ENCODE measurements at regions not wholly inside any gene's neighbourhood (a gene's known extent, or its start where the extent isn't known, plus 50 kb on each side); places are given as distances from the start of the nearest gene placed in this dataset.
A peak's percentile ranks its signal among the peaks of the same experiment; 100 is the strongest.
"Not testable (repeated sequence)": the region's sequence is repeated elsewhere in the genome, so short reads cannot be mapped to it uniquely, and the experiment has no call there.

DNA sequence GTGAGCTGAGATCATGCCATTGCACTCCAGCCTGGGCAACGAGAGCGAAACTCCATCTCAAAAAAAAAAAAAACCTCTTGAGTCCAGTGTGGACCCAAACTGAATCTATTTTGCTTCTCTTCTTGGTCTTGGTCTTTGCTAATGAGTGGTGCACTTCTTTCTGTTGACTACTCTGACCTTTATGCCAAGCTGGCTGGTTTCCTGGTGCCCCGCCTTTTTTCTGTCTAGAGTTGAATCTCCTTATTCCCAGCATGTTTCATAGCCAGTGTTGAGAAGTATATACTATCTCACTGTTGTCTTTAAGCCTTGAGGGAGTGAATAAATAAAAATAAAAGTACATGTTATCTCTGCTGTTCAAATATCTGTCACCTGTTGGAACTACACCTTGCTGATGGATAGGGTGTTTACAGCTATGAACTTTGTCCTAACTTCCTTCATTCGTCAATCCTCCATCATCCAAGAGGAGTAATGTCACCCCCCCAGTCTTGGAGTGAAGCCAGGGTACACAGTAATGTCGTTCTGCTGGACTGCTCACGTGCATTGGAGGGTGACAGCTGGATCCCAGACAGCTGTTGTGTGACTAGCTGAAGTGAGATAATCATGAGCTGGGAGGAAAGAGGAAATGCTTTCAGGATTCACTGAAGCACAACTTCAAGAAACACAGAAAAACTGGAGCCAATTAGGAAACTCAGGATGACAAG is 99.3 kb upstream of the PRKG2 start:
- peak; percentile 76 to 91 (median 86) for DNase-seq
- TF ChIP-seq POLR2A (IDR thresholded peaks at IDR 0.05) = no peak
- TF ChIP-seq CTCF (IDR thresholded peaks at IDR 0.05) = no peak
- Histone ChIP-seq H3K27ac (peak overlapping the region in 3 of 4 donors; percentile 35 to 64 (median 58)), H3K36me3 (replicated peaks in 1 of 2; ENCODE audit: insufficient read depth in 1 of 2, low read depth in 2 of 2) (no peaks in the 10 kb centered on the region), H3K4me3 (no peak overlapping the region), H3K9me3 (no peaks in the 10 kb centered on the region), H3K4me1 (peaks cover 15% of the 10 kb centered on the region), H3K27me3 (no peaks in the 10 kb centered on the region)
- ATAC-seq = peak; percentile 89
- intact Hi-C loops (cut with DNase I) = no loop called here
- 39 to 40% methylated on average over 6 of the region's 6 CpGs for WGBS, 2 donors

DNA sequence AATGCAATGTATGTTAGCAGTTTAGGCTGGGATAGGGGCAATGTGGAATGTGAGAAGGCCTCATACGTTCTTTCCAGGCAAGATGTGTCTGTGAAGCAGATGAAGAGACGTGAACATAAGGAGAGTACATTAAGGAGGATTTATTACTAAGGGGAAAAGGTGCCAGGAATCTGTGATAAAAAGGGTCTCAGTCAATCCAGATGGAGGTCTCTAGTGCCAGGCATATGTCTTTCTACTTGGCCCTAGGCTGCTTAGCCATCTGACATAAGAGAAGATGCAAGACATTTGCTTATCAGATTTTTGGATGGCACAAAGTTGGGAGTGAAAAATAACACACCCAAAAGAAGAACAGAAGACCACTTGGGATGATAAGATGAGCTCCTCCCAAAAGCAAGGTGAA is 93.0 kb upstream of the PRKG2 start:
- DNase-seq (no peak), ATAC-seq (no peak)
- Histone ChIP-seq H3K27ac (no peak overlapping the region), H3K36me3 (replicated peaks in 1 of 2; ENCODE audit: insufficient read depth in 1 of 2, low read depth in 2 of 2) (no peaks in the 10 kb centered on the region), H3K9me3 (no peaks in the 10 kb centered on the region), H3K27me3 (no peaks in the 10 kb centered on the region), H3K4me1 (no peaks in the 10 kb centered on the region), H3K4me3 (no peak overlapping the region)
- no peak for TF ChIP-seq POLR2A (IDR thresholded peaks at IDR 0.05)
- TF ChIP-seq CTCF (IDR thresholded peaks at IDR 0.05) = no peak
- intact Hi-C loops (cut with DNase I) = no loop called here
- WGBS, 2 donors = 56 to 70% methylated on average over 2 of the region's 2 CpGs

DNA sequence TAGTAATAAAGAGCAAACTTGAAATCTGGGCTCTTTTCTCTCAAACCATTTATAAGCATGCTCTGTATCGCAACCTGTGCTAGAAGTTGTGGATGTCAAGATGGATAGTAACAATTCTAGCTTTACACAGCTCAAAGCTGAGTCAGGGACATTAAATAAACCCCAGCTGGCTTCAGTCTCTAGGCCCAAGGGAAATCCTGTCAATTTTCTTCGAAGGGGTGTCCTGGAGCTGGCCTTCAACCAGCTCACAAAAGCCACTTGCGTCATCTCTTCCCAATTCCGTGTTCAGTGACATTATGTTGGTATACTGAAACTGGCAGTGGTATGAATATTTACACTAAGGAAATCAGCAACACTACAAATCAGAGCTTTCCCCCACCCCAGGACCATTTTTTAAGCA is 89.8 kb upstream of the PRKG2 start:
- TF ChIP-seq POLR2A (IDR thresholded peaks at IDR 0.05) (no peak), CTCF (IDR thresholded peaks at IDR 0.05) (no peak)
- H3K4me3 ChIP-seq = no peak overlapping the region
- WGBS, 2 donors = 69 to 71% methylated on average over 4 of the region's 4 CpGs

GRCh38 chr4:81300352-81300751 is 85.3 kb upstream of the PRKG2 start:
- H3K4me3 ChIP-seq; DNase-seq; H3K9me3 ChIP-seq; H3K36me3 ChIP-seq (replicated peaks in 1 of 2; ENCODE audit: insufficient read depth in 1 of 2, low read depth in 2 of 2); H3K27me3 ChIP-seq; intact Hi-C loops (cut with DNase I); H3K27ac ChIP-seq; H3K4me1 ChIP-seq; ATAC-seq: not testable (repeated sequence)
- WGBS, 2 donors = 91 to 93% methylated on average over 4 of the region's 4 CpGs

More for the DNA sequence above, 89.8 kb upstream of the PRKG2 start:
- Histone ChIP-seq H3K27me3 (no peaks in the 10 kb centered on the region), H3K36me3 (replicated peaks in 1 of 2; ENCODE audit: insufficient read depth in 1 of 2, low read depth in 2 of 2) (no peaks in the 10 kb centered on the region), H3K27ac (no peak overlapping the region), H3K9me3 (no peaks in the 10 kb centered on the region), H3K4me1 (no peaks in the 10 kb centered on the region)
- intact Hi-C loops (cut with DNase I) = no loop called here
- ATAC-seq (no peak), DNase-seq (no peak)

DNA sequence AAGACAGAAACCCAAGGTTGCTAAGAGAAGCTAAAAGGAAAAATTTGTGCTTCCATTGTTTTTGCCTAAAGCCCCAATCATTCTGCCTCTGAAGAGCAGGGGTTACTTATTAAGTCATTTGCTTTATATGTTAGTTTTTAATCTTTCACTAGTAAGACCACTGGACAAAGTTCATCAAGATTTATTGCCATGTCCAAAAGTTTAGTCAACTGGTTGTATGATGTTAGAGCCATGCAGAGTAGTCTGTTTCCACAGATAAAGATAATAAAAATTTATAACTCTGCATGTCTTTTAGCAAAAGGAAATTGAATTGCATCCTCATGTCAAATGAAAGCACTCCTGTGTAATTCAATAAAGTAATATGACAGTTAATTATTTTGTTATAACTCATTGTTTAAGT is 75.8 kb upstream of the PRKG2 start:
- Histone ChIP-seq H3K36me3 (replicated peaks in 1 of 2; ENCODE audit: insufficient read depth in 1 of 2, low read depth in 2 of 2) (no peaks in the 10 kb centered on the region), H3K4me3 (no peak overlapping the region), H3K9me3 (no peaks in the 10 kb centered on the region), H3K4me1 (no peaks in the 10 kb centered on the region), H3K27me3 (no peaks in the 10 kb centered on the region), H3K27ac (no peak overlapping the region)
- intact Hi-C loops (cut with DNase I) = no loop called here
- DNase-seq = no peak
- no peak for ATAC-seq
- no peak for TF ChIP-seq CTCF (IDR thresholded peaks at IDR 0.05)
- TF ChIP-seq POLR2A (IDR thresholded peaks at IDR 0.05) = no peak
